Mucosa of rectum (tissue), 2 donors: ENCODE measurements at regions not wholly inside any gene's neighbourhood (a gene's known extent, or its start where the extent isn't known, plus 50 kb on each side); places are given as distances from the start of the nearest gene placed in this dataset.

Experiments used
- H3K27ac ChIP-seq, 2 donors: one replicate each; pipeline ENCODE4 v1.7.0; 2013; ENCODE audit warnings: inconsistent platforms in 2 of 2, low read depth in 2 of 2, low read length in 2 of 2
- H3K27me3 ChIP-seq, 2 donors: one replicate each; pipeline ENCODE4 v1.7.0; 2013; ENCODE audit warnings: low read length in 2 of 2; ENCODE audit not compliant: control insufficient read depth in 2 of 2, insufficient read depth in 2 of 2
- H3K36me3 ChIP-seq, 2 donors: one replicate each; pipeline ENCODE4 v1.7.0; 2013; ENCODE audit warnings: low read length in 2 of 2; ENCODE audit not compliant: control insufficient read depth in 2 of 2, insufficient read depth in 2 of 2
- H3K4me1 ChIP-seq, 2 donors: one replicate each; pipeline ENCODE4 v1.7.0; 2013; ENCODE audit warnings: low read length in 2 of 2, mild to moderate bottlenecking in 1 of 2; ENCODE audit not compliant: control insufficient read depth in 2 of 2, insufficient read depth in 2 of 2
- H3K4me3 ChIP-seq, 2 donors: one replicate each; pipeline ENCODE4 v1.7.0; 2013; ENCODE audit warnings: low read length in 2 of 2
- H3K9ac ChIP-seq, 2 donors: one replicate each; pipeline ENCODE4 v1.7.0; 2013; ENCODE audit warnings: low read length in 2 of 2, low read depth in 1 of 2, mild to moderate bottlenecking in 1 of 2
- H3K9me3 ChIP-seq, 2 donors: one replicate each; pipeline ENCODE4 v1.7.0; 2013; ENCODE audit warnings: low read length in 2 of 2; ENCODE audit not compliant: control insufficient read depth in 2 of 2
- donor health status: healthy.
- donor health status: Normal muscosa, but diverticular disease.

DNA sequence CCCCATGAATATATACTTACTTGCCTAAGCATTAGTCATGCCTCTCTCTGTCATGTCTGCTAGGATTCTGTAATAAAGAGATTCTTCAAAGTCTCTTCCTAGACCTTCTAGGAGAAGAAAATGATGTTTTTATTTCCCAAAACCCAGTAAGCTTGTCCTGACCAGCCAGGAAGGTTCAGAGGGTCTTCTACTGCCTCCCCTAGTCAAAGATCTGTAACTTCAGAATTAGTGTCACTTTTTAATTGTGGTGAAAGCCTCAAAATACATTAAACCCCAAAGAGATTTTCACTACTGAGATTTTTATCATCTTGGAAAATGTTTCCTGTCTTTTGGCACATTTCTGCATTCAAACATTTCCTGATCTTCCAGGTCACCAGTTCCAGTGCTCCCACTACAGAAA is 232.9 kb upstream of the STK17B start:
- no peaks in the 10 kb centered on the region for H3K27me3 ChIP-seq
- no peaks in the 10 kb centered on the region for H3K9me3 ChIP-seq
- H3K36me3 ChIP-seq: no peaks in the 10 kb centered on the region
- no peaks in the 10 kb centered on the region for H3K4me1 ChIP-seq
- no peak overlapping the region for H3K9ac ChIP-seq
- no peak overlapping the region for H3K27ac ChIP-seq
- no peak overlapping the region for H3K4me3 ChIP-seq

GRCh38 chr2:196407675-196408264 is 231.7 kb upstream of the CCDC150 start:
- no peak overlapping the region for H3K9ac ChIP-seq
- no peaks in the 10 kb centered on the region for H3K36me3 ChIP-seq
- H3K27me3 ChIP-seq: no peaks in the 10 kb centered on the region
- no peaks in the 10 kb centered on the region for H3K9me3 ChIP-seq
- no peak overlapping the region for H3K4me3 ChIP-seq
- no peak overlapping the region for H3K27ac ChIP-seq
- no peaks in the 10 kb centered on the region for H3K4me1 ChIP-seq

DNA sequence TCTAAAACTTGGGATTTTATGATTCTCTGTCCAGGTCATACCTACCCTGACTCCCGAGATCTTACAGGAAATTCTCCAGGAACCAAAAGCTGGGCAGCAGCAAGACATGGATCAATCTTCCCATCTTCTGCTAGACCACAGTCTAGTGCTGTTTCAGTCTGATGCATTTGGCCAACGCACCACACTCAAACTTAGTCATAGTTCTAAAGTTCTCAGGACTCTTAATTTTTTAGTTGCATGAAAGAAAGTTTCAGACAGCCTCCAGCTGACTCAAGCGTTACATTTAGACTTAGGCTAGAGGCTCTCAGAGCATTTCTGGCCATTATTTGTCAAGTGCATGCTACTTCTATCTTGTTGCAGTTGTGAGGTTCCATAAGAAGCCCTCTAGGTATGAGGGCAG is 230.1 kb upstream of the CCDC150 start:
- no peaks in the 10 kb centered on the region for H3K4me1 ChIP-seq
- no peak overlapping the region for H3K4me3 ChIP-seq
- H3K36me3 ChIP-seq: no peaks in the 10 kb centered on the region
- H3K9me3 ChIP-seq: no peaks in the 10 kb centered on the region
- H3K27ac ChIP-seq: no peak overlapping the region
- H3K9ac ChIP-seq: no peak overlapping the region
- no peaks in the 10 kb centered on the region for H3K27me3 ChIP-seq

GRCh38 chr2:196410008-196410407 is 229.5 kb upstream of the CCDC150 start:
- Histone ChIP-seq H3K4me1 (no peaks in the 10 kb centered on the region), H3K36me3 (no peaks in the 10 kb centered on the region), H3K9me3 (no peaks in the 10 kb centered on the region), H3K4me3 (no peak overlapping the region), H3K9ac (no peak overlapping the region), H3K27ac (no peak overlapping the region), H3K27me3 (no peaks in the 10 kb centered on the region)

DNA sequence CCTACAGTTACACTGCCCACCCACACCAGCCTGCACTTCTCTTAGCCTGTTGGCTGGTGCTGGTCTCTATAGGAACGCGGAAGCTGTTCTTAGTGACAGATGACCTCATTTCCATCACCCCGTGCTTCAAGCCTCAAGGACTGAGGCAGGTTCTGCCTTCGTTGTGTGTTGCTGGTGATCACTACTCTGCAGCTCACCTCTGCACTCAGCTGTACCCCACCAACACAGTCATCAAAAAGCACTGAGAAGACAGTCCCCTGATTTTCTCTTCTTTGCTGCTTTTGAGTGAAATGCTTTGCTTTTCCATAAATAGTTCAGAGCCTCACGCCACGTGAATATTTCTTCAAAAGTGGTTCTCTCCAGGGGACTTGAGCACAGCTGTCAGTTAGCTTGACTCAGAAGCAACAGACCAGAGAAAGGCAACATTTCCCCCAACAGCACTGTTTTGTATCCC is 225.7 kb upstream of the CCDC150 start:
- Histone ChIP-seq H3K9ac (no peak overlapping the region), H3K27me3 (no peaks in the 10 kb centered on the region), H3K4me3 (no peak overlapping the region), H3K27ac (no peak overlapping the region), H3K9me3 (no peaks in the 10 kb centered on the region), H3K36me3 (no peaks in the 10 kb centered on the region), H3K4me1 (no peaks in the 10 kb centered on the region)

- Histone ChIP-seq H3K27me3 (no peaks in the 10 kb centered on the region), H3K27ac (no peak overlapping the region), H3K9me3 (no peaks in the 10 kb centered on the region), H3K9ac (no peak overlapping the region), H3K36me3 (no peaks in the 10 kb centered on the region), H3K4me1 (no peaks in the 10 kb centered on the region), H3K4me3 (no peak overlapping the region)
Measured at GRCh38 chr2:196415384-196415783, 224.1 kb upstream of the CCDC150 start.

- H3K4me3 ChIP-seq: no peak overlapping the region
- H3K9ac ChIP-seq: no peak overlapping the region
- H3K27me3 ChIP-seq: no peaks in the 10 kb centered on the region
- H3K27ac ChIP-seq: no peak overlapping the region
- no peaks in the 10 kb centered on the region for H3K9me3 ChIP-seq
- no peaks in the 10 kb centered on the region for H3K4me1 ChIP-seq
- H3K36me3 ChIP-seq: no peaks in the 10 kb centered on the region
Measured at GRCh38 chr2:196420143-196420542, 219.4 kb upstream of the CCDC150 start.

DNA sequence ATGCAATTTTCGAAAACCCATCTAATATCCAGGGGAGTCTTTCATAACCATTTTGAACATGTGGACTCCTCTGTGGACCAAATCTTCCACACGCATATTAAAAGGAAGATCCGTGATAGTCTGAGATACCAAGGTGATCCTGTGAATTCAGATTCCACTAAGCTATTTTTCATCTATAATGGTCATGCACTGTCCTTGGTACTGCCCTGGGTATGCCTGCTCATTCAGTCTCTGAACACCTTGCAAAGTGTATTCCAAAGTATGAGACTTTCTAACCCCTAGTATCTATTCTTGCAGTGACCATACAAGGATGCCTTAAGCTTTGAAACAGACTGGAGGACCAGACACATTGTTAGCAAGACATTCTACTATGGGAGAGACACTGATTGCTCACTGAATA is 217.6 kb upstream of the CCDC150 start:
- H3K4me1 ChIP-seq: no peaks in the 10 kb centered on the region
- H3K9ac ChIP-seq: no peak overlapping the region
- H3K36me3 ChIP-seq: no peaks in the 10 kb centered on the region

DNA sequence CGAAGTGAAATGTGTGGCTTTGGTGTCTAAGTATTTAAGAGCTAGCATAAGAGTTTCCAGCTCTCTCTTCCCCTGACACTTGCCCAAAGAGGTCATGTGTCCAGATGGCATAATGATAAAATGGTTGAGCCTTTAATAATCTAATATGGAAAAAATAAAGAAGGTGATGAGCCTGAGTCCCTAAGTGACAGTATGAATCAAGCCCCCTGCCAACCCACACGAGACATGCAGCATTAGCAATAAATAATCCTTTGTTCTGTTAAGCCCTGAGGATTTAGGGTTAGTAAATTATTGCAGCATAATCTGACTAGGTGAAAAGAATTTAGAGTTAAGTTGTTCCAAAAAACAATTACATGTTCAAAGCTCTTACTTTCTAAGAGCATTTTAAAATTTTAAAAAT is 217.2 kb upstream of the CCDC150 start:
- Histone ChIP-seq H3K4me1 (no peaks in the 10 kb centered on the region), H3K9ac (no peak overlapping the region), H3K9me3 (no peaks in the 10 kb centered on the region), H3K27ac (no peak overlapping the region), H3K36me3 (no peaks in the 10 kb centered on the region), H3K27me3 (no peaks in the 10 kb centered on the region), H3K4me3 (no peak overlapping the region)

More for the DNA sequence above, 217.6 kb upstream of the CCDC150 start:
- Histone ChIP-seq H3K9me3 (no peaks in the 10 kb centered on the region), H3K27ac (no peak overlapping the region), H3K4me3 (no peak overlapping the region), H3K27me3 (no peaks in the 10 kb centered on the region)

DNA sequence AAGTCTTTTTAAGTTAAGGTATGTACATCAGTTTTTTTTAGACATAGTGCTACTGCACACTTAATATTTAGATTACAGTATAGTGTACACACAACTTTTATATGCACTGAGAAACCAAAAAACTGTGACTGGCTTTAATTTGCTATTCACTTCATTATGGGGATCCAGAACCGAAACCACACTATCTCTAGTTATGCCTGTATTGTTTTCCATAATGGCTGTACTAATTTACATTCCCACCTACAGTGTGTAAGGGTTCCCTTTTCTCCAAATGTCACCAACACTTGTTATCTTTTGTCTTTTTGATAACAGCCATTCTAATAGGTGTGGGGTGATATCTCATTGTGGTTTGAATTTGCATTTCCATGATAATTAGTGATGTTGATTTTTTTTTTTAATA is 213.4 kb upstream of the CCDC150 start:
- no peak overlapping the region for H3K27ac ChIP-seq
- no peaks in the 10 kb centered on the region for H3K9me3 ChIP-seq
- no peak overlapping the region for H3K4me3 ChIP-seq
- no peaks in the 10 kb centered on the region for H3K36me3 ChIP-seq
- no peaks in the 10 kb centered on the region for H3K27me3 ChIP-seq
- H3K4me1 ChIP-seq: no peaks in the 10 kb centered on the region
- H3K9ac ChIP-seq: no peak overlapping the region
